Liver (tissue), 8 donors: ENCODE measurements at regions not wholly inside any gene's neighbourhood (a gene's known extent, or its start where the extent isn't known, plus 50 kb on each side); places are given as distances from the start of the nearest gene placed in this dataset.
A peak's percentile ranks its signal among the peaks of the same experiment; 100 is the strongest.

ENCODE experiments used
- DNase-seq: peaks from one replicate; pipeline ENCODE4 v3.0.0-alpha.2; 2017; ENCODE audit warnings: low spot score
- H3K27ac ChIP-seq, 2 donors: one replicate each; pipeline ENCODE4 v1.7.0; 2013; ENCODE audit warnings: inconsistent platforms in 2 of 2, low read length in 2 of 2, control low read depth in 1 of 2, low read depth in 1 of 2, mild to moderate bottlenecking in 1 of 2
- H3K27me3 ChIP-seq, 4 donors: one replicate each; pipeline versions ENCODE4 v1.6.1 to v1.7.0; 2013; ENCODE audit warnings: low read length in 3 of 4, inconsistent platforms in 1 of 4, mild to moderate bottlenecking in 1 of 4, moderate library complexity in 1 of 4; ENCODE audit not compliant: control insufficient read depth in 4 of 4, insufficient read depth in 4 of 4
- H3K36me3 ChIP-seq, 4 donors: one replicate each; pipeline versions ENCODE4 v1.6.1 to v1.7.0; 2013; ENCODE audit warnings: low read length in 3 of 4, mild to moderate bottlenecking in 3 of 4, low read depth in 1 of 4, moderate library complexity in 1 of 4; ENCODE audit not compliant: control insufficient read depth in 4 of 4, insufficient read depth in 3 of 4
- H3K4me1 ChIP-seq, 4 donors: one replicate each; pipeline versions ENCODE4 v1.6.1 to v1.7.0; 2013; ENCODE audit warnings: low read length in 3 of 4, mild to moderate bottlenecking in 3 of 4, moderate library complexity in 1 of 4; ENCODE audit not compliant: control insufficient read depth in 4 of 4, insufficient read depth in 4 of 4
- H3K4me3 ChIP-seq, 3 donors: one replicate each; pipeline versions ENCODE4 v1.6.1 to v1.7.0; 2013; ENCODE audit warnings: low read length in 3 of 3, control low read depth in 1 of 3, low read depth in 1 of 3, mild to moderate bottlenecking in 1 of 3
- H3K9ac ChIP-seq, 2 donors: one replicate each; pipeline ENCODE4 v1.7.0; 2013; ENCODE audit warnings: low read length in 2 of 2, mild to moderate bottlenecking in 2 of 2, moderate library complexity in 2 of 2, control low read depth in 1 of 2, low read depth in 1 of 2
- H3K9me3 ChIP-seq, 4 donors: one replicate each; pipeline versions ENCODE4 v1.6.1 to v1.7.0; 2013; ENCODE audit warnings: low read length in 3 of 4; ENCODE audit not compliant: control insufficient read depth in 4 of 4
- EGR1 ChIP-seq, 2 donors: IDR thresholded peaks; 2 replicates each; pipeline ENCODE4 v1.6.1; 2016 to 2018; ENCODE audit warnings: antibody characterized with exemption in 2 of 2, low read depth in 2 of 2
- FOXA2 ChIP-seq: IDR thresholded peaks from 2 replicates; pipeline ENCODE4 v1.6.1; 2016; ENCODE audit warnings: antibody characterized with exemption
- GABPA ChIP-seq, 2 donors: IDR thresholded peaks in 1 of 2; conservative IDR thresholded peaks in 1 of 2; 2 replicates each; pipeline ENCODE4 v1.6.1; 2016; ENCODE audit warnings: antibody characterized with exemption in 2 of 2, mild to moderate bottlenecking in 1 of 2, moderate library complexity in 1 of 2
- HNF4A ChIP-seq, 2 donors: conservative IDR thresholded peaks; 2 replicates each; pipeline ENCODE4 v1.6.1; 2016; ENCODE audit warnings: antibody characterized with exemption in 2 of 2, mild to moderate bottlenecking in 2 of 2
- JUND ChIP-seq, 2 donors: IDR thresholded peaks; 2 replicates each; pipeline ENCODE4 v1.6.1; 2016; ENCODE audit warnings: antibody characterized with exemption in 2 of 2
- NR2F2 ChIP-seq: IDR thresholded peaks from 2 replicates; pipeline ENCODE4 v1.6.1; 2016; ENCODE audit warnings: antibody characterized with exemption
- RAD21 ChIP-seq, 2 donors: IDR thresholded peaks; 2 replicates each; pipeline ENCODE4 v1.6.1; 2016; ENCODE audit warnings: antibody characterized with exemption in 2 of 2, mild to moderate bottlenecking in 2 of 2
- SP1 ChIP-seq: IDR thresholded peaks from 2 replicates; pipeline ENCODE4 v1.6.1; 2018; ENCODE audit warnings: antibody characterized with exemption, mild to moderate bottlenecking
- TAF1 ChIP-seq: conservative IDR thresholded peaks from 2 replicates; pipeline ENCODE4 v1.6.1; 2016; ENCODE audit warnings: antibody characterized with exemption, mild to moderate bottlenecking
- YY1 ChIP-seq: IDR thresholded peaks from 2 replicates; pipeline ENCODE4 v1.6.1; 2016; ENCODE audit warnings: antibody characterized with exemption, mild to moderate bottlenecking
- WGBS: extraction: QIAGEN DNeasy Blood & Tissue Kit; methylation state at CpG from one replicate; pipeline ENCODE4 v1.1.7; 2013; 5-methylcytosine and 5-hydroxymethylcytosine counted together
- TF ChIP-seq, protein P1 (sequence below): IDR thresholded peaks from 2 replicates; pipeline ENCODE4 v1.6.1; 2016; ENCODE audit warnings: antibody characterized with exemption
- TF ChIP-seq, protein P2 (sequence below): IDR thresholded peaks from 2 replicates; pipeline ENCODE4 v1.6.1; 2016; ENCODE audit warnings: antibody characterized with exemption
- TF ChIP-seq, protein P3 (sequence below): IDR thresholded peaks from 2 replicates; pipeline ENCODE4 v1.6.1; 2016; ENCODE audit warnings: antibody characterized with exemption, mild to moderate bottlenecking
- TF ChIP-seq, protein P4 (sequence below): fragments of 150-350 bp; IDR thresholded peaks from 2 replicates; pipeline ENCODE4 v1.5.1; 2017; ENCODE audit warnings: improper control_type of control experiment, low read depth, low read length; ENCODE audit not compliant: missing input control
- TF ChIP-seq, protein P5 (sequence below): IDR thresholded peaks from 2 replicates; pipeline ENCODE4 v1.6.1; 2016; ENCODE audit warnings: antibody characterized with exemption
- donor health status: healthy.
- donor health status: healthy.
- donor health status: healthy.
- donor health status: healthy.
- donor health status: healthy.

DNA sequence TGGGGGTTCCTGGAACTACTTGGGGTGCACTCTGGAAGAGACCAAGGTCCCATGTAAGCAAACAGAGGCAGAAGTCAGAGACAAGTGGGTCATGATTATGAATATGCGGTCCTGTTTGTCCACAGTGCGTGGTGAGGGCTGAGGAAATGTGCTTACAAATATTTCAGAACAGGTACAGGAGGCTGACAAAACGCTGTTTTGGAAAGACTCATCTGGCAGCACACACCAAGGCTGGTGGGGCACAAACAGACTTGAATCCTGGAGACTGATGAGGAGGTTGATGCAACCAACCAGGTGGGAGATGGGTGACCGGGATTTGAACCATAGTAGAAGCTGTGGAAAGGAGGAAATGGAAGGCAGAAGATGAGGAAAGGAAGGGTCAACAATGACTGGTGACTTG is 83.8 kb downstream of the ADRB2 start:
- 88% methylated on average over 4 of the region's 4 CpGs for WGBS
- H3K4me1 ChIP-seq, result peaks cover 0 to 2% (median 1%) of the 10 kb centered on the region in 4 donors
- H3K36me3 ChIP-seq, result no peaks in the 10 kb centered on the region
- no peak for TF ChIP-seq SP1
- TF ChIP-seq GABPA (IDR thresholded peaks at IDR 0.05 in 1 of 2, conservative IDR thresholded peaks at IDR 0.05 in 1 of 2), result no peak
- TF ChIP-seq JUND (IDR thresholded peaks at IDR 0.05), result no peak
- TF ChIP-seq YY1, result no peak
- no peak for TF ChIP-seq RAD21 (IDR thresholded peaks at IDR 0.05)
- DNase-seq, result no peak
- H3K27ac ChIP-seq, result no peak overlapping the region
- no peak overlapping the region for H3K9ac ChIP-seq
- no peak overlapping the region for H3K4me3 ChIP-seq
- H3K9me3 ChIP-seq, result no peaks in the 10 kb centered on the region
- no peaks in the 10 kb centered on the region for H3K27me3 ChIP-seq

DNA sequence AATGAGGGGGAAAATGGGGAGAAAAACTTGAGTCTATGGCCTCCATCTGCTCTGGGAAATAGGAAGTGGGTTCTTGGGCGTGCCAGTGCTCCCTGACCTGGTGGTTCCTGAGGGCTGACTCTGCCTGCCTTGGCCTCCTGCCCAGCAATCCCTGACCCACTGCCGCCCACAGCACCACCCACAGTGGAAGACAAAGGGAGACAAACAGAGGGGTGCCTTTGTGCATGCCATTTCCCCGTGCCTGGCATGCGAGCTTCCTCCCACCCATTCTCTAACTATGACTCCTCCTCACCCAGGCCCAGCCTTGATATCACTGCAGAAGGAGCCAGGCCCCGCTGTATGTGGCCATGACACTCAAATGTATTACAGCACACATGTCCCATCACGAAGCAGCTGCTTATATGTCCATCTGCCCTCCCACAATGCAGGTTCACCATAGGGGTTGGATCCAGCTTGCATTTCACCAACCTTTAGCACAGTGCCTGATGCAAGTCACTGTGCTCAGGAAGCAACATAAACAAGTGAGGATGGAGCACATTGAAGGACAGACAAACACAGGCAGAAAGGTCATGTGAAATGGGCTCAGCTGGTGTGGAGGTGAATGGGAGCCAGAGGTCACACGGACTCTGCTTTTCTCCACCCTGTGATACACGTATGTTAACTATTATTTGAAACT is 84.4 kb downstream of the ADRB2 start:
- no peak overlapping the region for H3K27ac ChIP-seq
- 83% methylated on average over 8 of the region's 8 CpGs for WGBS
- DNase-seq, result no peak

DNA sequence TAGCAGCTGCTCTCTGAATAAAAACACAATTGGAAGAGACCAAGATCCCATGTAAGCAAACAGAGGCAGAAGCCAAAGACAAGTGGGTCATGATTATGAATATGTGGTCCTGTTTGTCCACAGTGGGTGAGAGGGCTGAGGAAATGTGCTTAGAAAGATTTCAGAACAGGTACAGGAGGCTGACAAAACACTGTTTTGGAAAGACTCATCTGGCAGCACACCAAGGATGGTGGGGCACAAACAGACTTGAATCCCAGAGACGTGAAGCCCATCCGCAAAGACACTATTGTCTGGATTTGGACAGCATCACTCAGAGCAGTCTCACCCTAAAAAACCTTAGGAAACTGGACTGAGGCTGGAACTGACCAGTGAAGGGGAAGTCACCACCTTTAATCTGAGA is 85.0 kb downstream of the ADRB2 start:
- TF ChIP-seq JUND (IDR thresholded peaks at IDR 0.05), result no peak
- no peak for TF ChIP-seq FOXA2
- TF ChIP-seq YY1, result no peak
- TF ChIP-seq HNF4A (conservative IDR thresholded peaks at IDR 0.05), result no peak
- TF ChIP-seq, protein P1, sequence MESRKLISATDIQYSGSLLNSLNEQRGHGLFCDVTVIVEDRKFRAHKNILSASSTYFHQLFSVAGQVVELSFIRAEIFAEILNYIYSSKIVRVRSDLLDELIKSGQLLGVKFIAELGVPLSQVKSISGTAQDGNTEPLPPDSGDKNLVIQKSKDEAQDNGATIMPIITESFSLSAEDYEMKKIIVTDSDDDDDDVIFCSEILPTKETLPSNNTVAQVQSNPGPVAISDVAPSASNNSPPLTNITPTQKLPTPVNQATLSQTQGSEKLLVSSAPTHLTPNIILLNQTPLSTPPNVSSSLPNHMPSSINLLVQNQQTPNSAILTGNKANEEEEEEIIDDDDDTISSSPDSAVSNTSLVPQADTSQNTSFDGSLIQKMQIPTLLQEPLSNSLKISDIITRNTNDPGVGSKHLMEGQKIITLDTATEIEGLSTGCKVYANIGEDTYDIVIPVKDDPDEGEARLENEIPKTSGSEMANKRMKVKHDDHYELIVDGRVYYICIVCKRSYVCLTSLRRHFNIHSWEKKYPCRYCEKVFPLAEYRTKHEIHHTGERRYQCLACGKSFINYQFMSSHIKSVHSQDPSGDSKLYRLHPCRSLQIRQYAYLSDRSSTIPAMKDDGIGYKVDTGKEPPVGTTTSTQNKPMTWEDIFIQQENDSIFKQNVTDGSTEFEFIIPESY, result no peak
- TF ChIP-seq, protein P2, sequence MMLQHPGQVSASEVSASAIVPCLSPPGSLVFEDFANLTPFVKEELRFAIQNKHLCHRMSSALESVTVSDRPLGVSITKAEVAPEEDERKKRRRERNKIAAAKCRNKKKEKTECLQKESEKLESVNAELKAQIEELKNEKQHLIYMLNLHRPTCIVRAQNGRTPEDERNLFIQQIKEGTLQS, result no peak
- no peak for TF ChIP-seq GABPA (IDR thresholded peaks at IDR 0.05 in 1 of 2, conservative IDR thresholded peaks at IDR 0.05 in 1 of 2)
- TF ChIP-seq, protein P3, sequence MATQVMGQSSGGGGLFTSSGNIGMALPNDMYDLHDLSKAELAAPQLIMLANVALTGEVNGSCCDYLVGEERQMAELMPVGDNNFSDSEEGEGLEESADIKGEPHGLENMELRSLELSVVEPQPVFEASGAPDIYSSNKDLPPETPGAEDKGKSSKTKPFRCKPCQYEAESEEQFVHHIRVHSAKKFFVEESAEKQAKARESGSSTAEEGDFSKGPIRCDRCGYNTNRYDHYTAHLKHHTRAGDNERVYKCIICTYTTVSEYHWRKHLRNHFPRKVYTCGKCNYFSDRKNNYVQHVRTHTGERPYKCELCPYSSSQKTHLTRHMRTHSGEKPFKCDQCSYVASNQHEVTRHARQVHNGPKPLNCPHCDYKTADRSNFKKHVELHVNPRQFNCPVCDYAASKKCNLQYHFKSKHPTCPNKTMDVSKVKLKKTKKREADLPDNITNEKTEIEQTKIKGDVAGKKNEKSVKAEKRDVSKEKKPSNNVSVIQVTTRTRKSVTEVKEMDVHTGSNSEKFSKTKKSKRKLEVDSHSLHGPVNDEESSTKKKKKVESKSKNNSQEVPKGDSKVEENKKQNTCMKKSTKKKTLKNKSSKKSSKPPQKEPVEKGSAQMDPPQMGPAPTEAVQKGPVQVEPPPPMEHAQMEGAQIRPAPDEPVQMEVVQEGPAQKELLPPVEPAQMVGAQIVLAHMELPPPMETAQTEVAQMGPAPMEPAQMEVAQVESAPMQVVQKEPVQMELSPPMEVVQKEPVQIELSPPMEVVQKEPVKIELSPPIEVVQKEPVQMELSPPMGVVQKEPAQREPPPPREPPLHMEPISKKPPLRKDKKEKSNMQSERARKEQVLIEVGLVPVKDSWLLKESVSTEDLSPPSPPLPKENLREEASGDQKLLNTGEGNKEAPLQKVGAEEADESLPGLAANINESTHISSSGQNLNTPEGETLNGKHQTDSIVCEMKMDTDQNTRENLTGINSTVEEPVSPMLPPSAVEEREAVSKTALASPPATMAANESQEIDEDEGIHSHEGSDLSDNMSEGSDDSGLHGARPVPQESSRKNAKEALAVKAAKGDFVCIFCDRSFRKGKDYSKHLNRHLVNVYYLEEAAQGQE, result no peak
- no peak for TF ChIP-seq NR2F2
- TF ChIP-seq, protein P4, sequence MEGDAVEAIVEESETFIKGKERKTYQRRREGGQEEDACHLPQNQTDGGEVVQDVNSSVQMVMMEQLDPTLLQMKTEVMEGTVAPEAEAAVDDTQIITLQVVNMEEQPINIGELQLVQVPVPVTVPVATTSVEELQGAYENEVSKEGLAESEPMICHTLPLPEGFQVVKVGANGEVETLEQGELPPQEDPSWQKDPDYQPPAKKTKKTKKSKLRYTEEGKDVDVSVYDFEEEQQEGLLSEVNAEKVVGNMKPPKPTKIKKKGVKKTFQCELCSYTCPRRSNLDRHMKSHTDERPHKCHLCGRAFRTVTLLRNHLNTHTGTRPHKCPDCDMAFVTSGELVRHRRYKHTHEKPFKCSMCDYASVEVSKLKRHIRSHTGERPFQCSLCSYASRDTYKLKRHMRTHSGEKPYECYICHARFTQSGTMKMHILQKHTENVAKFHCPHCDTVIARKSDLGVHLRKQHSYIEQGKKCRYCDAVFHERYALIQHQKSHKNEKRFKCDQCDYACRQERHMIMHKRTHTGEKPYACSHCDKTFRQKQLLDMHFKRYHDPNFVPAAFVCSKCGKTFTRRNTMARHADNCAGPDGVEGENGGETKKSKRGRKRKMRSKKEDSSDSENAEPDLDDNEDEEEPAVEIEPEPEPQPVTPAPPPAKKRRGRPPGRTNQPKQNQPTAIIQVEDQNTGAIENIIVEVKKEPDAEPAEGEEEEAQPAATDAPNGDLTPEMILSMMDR, result no peak
- no peak for TF ChIP-seq SP1
- TF ChIP-seq EGR1 (IDR thresholded peaks at IDR 0.05; ENCODE audit: low read depth in 2 of 2), result no peak
- TF ChIP-seq, protein P5, sequence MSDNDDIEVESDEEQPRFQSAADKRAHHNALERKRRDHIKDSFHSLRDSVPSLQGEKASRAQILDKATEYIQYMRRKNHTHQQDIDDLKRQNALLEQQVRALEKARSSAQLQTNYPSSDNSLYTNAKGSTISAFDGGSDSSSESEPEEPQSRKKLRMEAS, result no peak
- Histone ChIP-seq H3K4me1 (peaks cover 0 to 2% (median 0%) of the 10 kb centered on the region in 4 donors), H3K27me3 (no peaks in the 10 kb centered on the region), H3K27ac (no peak overlapping the region), H3K4me3 (no peak overlapping the region), H3K36me3 (no peaks in the 10 kb centered on the region), H3K9ac (no peak overlapping the region), H3K9me3 (no peaks in the 10 kb centered on the region)
- 97% methylated on average over 2 of the region's 2 CpGs for WGBS
- DNase-seq, result no peak

More for the DNA sequence above, 84.4 kb downstream of the ADRB2 start:
- TF ChIP-seq NR2F2 (peak; percentile 19), TAF1 (no peak)
- no peak overlapping the region for H3K4me3 ChIP-seq
- H3K9ac ChIP-seq, result no peak overlapping the region
- no peaks in the 10 kb centered on the region for H3K27me3 ChIP-seq
- peaks cover 0 to 2% (median 0%) of the 10 kb centered on the region in 4 donors for H3K4me1 ChIP-seq
- H3K36me3 ChIP-seq, result no peaks in the 10 kb centered on the region
- H3K9me3 ChIP-seq, result no peaks in the 10 kb centered on the region
